ENCODE measurements at regions not wholly inside any gene's neighbourhood (a gene's known extent, or its start where the extent isn't known, plus 50 kb on each side); places are given as distances from the start of the nearest gene placed in this dataset.

DNA sequence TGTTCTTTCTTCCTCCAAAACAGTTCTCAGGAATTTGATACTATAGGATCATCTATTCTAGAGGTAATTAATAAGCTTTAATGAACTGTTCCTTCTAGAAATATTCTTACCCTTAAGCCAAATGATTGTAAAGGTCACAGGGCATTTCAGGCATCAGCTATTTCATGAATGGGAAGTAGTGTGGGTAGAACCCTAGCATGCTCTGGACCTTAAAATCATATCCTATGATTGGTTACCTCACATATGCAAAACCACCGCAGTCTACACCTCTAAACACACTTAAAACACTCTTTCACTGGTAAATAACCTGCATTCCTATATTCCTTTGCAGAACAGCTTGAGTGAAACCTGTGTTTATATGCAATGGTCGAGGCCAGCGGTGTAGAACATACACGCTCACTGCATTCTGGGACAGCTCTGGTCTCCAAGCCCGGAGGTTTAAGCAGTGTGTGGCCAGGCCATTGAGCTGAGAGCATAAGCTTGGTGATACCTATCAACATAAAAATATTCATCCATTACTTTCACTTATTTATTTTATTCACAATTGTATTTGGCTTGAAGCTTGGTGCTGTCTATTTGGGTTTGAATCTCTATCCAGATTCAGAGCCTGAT is 87.7 kb upstream of the RASGRP1 start:
- H3K4me3 ChIP-seq (ENCODE audit: control insufficient read depth, low read depth, low read length) = no peak overlapping the region
- TF ChIP-seq, protein P1, sequence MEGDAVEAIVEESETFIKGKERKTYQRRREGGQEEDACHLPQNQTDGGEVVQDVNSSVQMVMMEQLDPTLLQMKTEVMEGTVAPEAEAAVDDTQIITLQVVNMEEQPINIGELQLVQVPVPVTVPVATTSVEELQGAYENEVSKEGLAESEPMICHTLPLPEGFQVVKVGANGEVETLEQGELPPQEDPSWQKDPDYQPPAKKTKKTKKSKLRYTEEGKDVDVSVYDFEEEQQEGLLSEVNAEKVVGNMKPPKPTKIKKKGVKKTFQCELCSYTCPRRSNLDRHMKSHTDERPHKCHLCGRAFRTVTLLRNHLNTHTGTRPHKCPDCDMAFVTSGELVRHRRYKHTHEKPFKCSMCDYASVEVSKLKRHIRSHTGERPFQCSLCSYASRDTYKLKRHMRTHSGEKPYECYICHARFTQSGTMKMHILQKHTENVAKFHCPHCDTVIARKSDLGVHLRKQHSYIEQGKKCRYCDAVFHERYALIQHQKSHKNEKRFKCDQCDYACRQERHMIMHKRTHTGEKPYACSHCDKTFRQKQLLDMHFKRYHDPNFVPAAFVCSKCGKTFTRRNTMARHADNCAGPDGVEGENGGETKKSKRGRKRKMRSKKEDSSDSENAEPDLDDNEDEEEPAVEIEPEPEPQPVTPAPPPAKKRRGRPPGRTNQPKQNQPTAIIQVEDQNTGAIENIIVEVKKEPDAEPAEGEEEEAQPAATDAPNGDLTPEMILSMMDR (IDR thresholded peaks at IDR 0.05; ENCODE audit: control insufficient read depth, insufficient read depth, low read depth, low read length, missing control alignments) = no peak
- no peak for DNase-seq (ENCODE audit: low read depth)

DNA sequence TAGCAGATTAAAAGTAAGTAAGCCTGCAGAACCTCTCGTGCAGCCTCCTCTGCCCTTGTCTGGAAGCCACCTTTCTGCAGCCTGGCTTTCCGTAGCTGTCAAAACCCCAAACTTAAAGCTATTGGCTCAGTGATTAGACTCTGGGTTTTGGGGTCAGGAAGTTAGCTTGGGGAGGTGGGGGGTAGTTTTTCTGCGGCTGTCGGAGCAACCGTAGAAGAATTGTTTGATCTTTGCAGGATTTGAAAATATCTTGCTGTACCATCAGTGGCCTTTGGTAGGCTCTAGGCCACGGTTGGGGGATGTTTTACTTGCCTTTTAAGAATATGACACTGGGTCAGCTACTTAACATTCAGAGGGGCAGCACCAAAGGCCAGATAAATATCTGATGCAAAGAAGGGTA is 88.4 kb upstream of the RASGRP1 start:
- no peak overlapping the region for H3K4me3 ChIP-seq (ENCODE audit: control insufficient read depth, low read depth, low read length)
- DNase-seq (ENCODE audit: low read depth) = no peak
- TF ChIP-seq, protein P1 (IDR thresholded peaks at IDR 0.05; ENCODE audit: control insufficient read depth, insufficient read depth, low read depth, low read length, missing control alignments) = no peak

DNA sequence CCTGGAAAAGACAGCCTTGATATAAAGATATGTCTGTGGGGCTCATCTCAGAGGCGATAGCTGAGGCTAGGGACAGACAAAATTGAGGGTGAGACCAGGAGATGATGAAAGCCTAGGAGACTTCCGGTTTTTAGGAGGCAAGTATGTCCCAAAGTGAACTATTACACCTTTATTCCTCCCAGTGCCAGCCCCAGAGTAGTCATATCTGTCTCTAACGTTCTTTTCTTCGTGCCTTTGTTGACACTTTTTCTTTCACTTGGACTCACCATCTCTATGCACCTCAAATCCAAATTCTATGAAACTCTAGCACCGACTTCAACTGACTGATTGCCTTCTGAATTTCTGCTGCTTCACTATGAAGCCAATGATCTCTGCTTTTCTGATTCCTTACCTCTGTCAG is 93.8 kb upstream of the RASGRP1 start:
- DNase-seq (ENCODE audit: low read depth) = no peak
- TF ChIP-seq, protein P1 (IDR thresholded peaks at IDR 0.05; ENCODE audit: control insufficient read depth, insufficient read depth, low read depth, low read length, missing control alignments) = no peak
- no peak overlapping the region for H3K4me3 ChIP-seq (ENCODE audit: control insufficient read depth, low read depth, low read length)

DNA sequence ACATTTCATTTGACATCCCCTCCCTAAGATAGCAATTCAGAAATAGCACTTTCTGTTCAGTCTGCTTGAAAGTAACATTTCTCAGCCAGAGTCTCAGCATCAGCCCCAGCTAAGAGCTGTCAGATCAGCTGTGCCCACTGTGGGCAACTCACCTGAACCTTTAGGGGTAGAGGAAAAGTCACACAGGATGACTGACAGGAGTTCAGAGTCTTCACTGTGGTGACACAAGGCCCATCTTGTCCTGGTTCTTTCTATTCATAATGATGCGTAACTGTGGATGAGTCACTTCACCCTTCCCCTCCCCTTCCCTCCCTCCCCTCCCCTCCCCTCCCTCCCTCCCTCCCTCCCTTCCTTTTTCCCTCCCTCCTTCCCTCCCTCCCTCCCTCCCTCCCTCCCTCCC is 96.1 kb upstream of the RASGRP1 start:
- DNase-seq (ENCODE audit: low read depth) = no peak
- H3K4me3 ChIP-seq (ENCODE audit: control insufficient read depth, low read depth, low read length) = no peak overlapping the region
- TF ChIP-seq, protein P1 (IDR thresholded peaks at IDR 0.05; ENCODE audit: control insufficient read depth, insufficient read depth, low read depth, low read length, missing control alignments) = no peak

DNA sequence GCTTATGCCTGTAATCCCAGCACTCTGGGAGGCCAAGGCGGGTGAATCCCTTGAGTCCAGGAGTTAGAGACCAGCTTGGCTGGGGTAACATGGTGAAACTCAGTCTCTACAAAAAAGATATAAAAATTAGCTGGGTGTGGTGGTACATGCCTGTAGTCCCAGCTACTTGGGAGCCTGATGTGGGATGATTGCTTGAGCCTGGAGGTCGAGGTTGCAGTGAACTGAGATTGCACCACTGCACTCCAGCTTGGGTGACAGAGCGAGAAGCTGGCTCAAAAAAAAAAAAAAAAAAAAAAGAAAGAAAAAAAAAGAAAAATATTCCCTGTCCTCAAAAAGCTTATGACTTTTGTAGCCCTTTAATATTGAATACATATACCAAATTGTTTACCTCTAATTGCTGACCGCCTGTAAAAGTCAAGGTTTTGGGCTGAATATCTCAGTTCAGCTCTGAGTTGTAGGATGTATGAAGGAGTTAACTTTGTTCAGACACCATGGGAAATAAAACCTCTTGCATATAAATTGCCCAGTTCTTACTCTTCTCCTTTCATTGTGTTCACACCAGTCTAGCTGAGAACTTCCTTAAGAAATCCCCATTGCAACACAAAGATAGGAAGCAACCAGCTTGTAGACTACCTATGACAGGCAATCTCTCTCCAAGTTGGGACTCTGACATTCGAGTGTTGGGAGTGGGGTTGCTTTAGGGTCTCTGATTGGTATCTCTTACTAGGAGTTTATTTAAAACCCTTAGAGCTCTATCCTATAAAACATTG is 97.6 kb upstream of the RASGRP1 start:
- DNase-seq (ENCODE audit: low read depth) = no peak
- TF ChIP-seq, protein P1 (IDR thresholded peaks at IDR 0.05; ENCODE audit: control insufficient read depth, insufficient read depth, low read depth, low read length, missing control alignments) = no peak
- no peak overlapping the region for H3K4me3 ChIP-seq (ENCODE audit: control insufficient read depth, low read depth, low read length)

DNA sequence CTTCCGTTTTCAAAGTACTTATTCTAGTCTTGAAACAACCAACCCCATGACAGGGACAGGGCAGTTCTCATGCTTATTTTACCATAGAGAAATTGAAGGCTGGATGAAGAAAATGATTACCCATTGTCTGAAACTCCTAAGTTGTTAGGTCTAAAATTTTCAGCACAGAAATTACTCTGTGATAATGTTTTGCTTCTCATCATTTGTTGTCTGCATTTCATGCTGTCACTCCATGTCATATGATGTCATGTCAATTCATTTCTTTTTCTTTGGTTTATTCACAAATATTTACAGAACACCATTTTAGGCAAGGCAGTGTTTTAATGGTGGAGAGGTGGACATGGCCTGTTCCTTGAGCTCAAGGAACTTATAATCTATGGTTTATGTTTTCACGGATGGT is 98.2 kb upstream of the RASGRP1 start:
- no peak for DNase-seq (ENCODE audit: low read depth)
- TF ChIP-seq, protein P1 (IDR thresholded peaks at IDR 0.05; ENCODE audit: control insufficient read depth, insufficient read depth, low read depth, low read length, missing control alignments) = no peak
- H3K4me3 ChIP-seq (ENCODE audit: control insufficient read depth, low read depth, low read length) = no peak overlapping the region

Measured in AG09309 (cell line).